Trophoblast cell (in vitro differentiated cells and primary cell): ENCODE measurements at regions not wholly inside any gene's neighbourhood (a gene's known extent, or its start where the extent isn't known, plus 50 kb on each side); places are given as distances from the start of the nearest gene placed in this dataset.

Experiments
- DNase-seq, 2 donors: peaks; one replicate each; pipeline ENCODE4 v3.0.0-alpha.2; 2016
- H2AFZ ChIP-seq: 2 replicates; pipeline ENCODE4 v1.6.1; 2013; ENCODE audit warnings: low read length, moderate library complexity, mild to moderate bottlenecking; ENCODE audit not compliant: insufficient read depth, poor library complexity
- H2AK5ac ChIP-seq: 2 replicates; pipeline ENCODE4 v1.6.1; 2013; ENCODE audit warnings: mild to moderate bottlenecking, low read length
- H2BK120ac ChIP-seq: 2 replicates; pipeline ENCODE4 v1.6.1; 2013; ENCODE audit warnings: low read length, mild to moderate bottlenecking, moderate library complexity; ENCODE audit not compliant: insufficient read depth, poor library complexity
- H2BK12ac ChIP-seq: 2 replicates; pipeline ENCODE4 v1.6.1; 2013; ENCODE audit warnings: mild to moderate bottlenecking, low read length, moderate library complexity
- H2BK5ac ChIP-seq: 2 replicates; pipeline ENCODE4 v1.6.1; 2013; ENCODE audit warnings: low read length, low read depth, moderate library complexity, mild to moderate bottlenecking; ENCODE audit not compliant: poor library complexity
- H3K14ac ChIP-seq: 2 replicates; pipeline ENCODE4 v1.6.1; 2013; ENCODE audit warnings: mild to moderate bottlenecking, low read length
- H3K18ac ChIP-seq: 2 replicates; pipeline ENCODE4 v1.6.1; 2013; ENCODE audit warnings: mild to moderate bottlenecking, low read length
- H3K23ac ChIP-seq: 2 replicates; pipeline ENCODE4 v1.6.1; 2013; ENCODE audit warnings: low read length
- H3K27ac ChIP-seq: 2 replicates; pipeline ENCODE4 v1.5.1; 2013; ENCODE audit warnings: low read depth, mild to moderate bottlenecking, inconsistent platforms, low read length, moderate library complexity
- H3K27me3 ChIP-seq: 2 replicates; pipeline ENCODE4 v1.6.1; 2013; ENCODE audit warnings: inconsistent platforms, mild to moderate bottlenecking, low read length, moderate library complexity; ENCODE audit not compliant: insufficient read depth
- H3K36me3 ChIP-seq, 2 experiments: 1 replicate in 1 of 2; 2 replicates in 1 of 2; pipeline ENCODE4 v1.6.1; 2013; ENCODE audit warnings: low read length in 2 of 2, mild to moderate bottlenecking in 2 of 2, moderate library complexity in 1 of 2; ENCODE audit not compliant: insufficient read depth in 2 of 2, control insufficient read depth in 1 of 2
- H3K4ac ChIP-seq: 2 replicates; pipeline ENCODE4 v1.6.1; 2013; ENCODE audit warnings: low read depth, mild to moderate bottlenecking, low read length, moderate library complexity
- H3K4me1 ChIP-seq, 2 experiments: 1 replicate in 1 of 2; 2 replicates in 1 of 2; pipeline ENCODE4 v1.6.1; 2013; ENCODE audit warnings: low read length in 2 of 2, mild to moderate bottlenecking in 2 of 2, moderate library complexity in 1 of 2; ENCODE audit not compliant: insufficient read depth in 2 of 2, control insufficient read depth in 1 of 2
- H3K4me2 ChIP-seq: 2 replicates; pipeline ENCODE4 v1.6.1; 2013; ENCODE audit warnings: inconsistent platforms, mild to moderate bottlenecking, low read length, moderate library complexity
- H3K4me3 ChIP-seq: 2 replicates; pipeline ENCODE4 v1.5.1; 2013; ENCODE audit warnings: mild to moderate bottlenecking, low read depth, low read length, inconsistent platforms
- H3K79me1 ChIP-seq: one replicate; pipeline ENCODE4 v1.6.1; 2013; ENCODE audit warnings: low read length
- H3K79me2 ChIP-seq: 2 replicates; pipeline ENCODE4 v1.6.1; 2013; ENCODE audit warnings: low read length, mild to moderate bottlenecking; ENCODE audit not compliant: control insufficient read depth, insufficient read depth, poor library complexity
- H3K9ac ChIP-seq: 2 replicates; pipeline ENCODE4 v1.6.1; 2013; ENCODE audit warnings: mild to moderate bottlenecking, low read length
- H3K9me3 ChIP-seq: 2 replicates; pipeline ENCODE4 v1.6.1; 2013; ENCODE audit warnings: low read depth, mild to moderate bottlenecking, control low read depth, inconsistent platforms, low read length; ENCODE audit not compliant: insufficient read depth
- H4K12ac ChIP-seq: 2 replicates; pipeline ENCODE4 v1.6.1; 2013; ENCODE audit warnings: low read depth, mild to moderate bottlenecking, low read length, moderate library complexity
- H4K8ac ChIP-seq: 2 replicates; pipeline ENCODE4 v1.6.1; 2013; ENCODE audit warnings: low read depth, mild to moderate bottlenecking, low read length, moderate library complexity
- H4K91ac ChIP-seq: one replicate; pipeline ENCODE4 v1.6.1; 2013; ENCODE audit warnings: low read depth, mild to moderate bottlenecking, low read length, moderate library complexity
- WGBS: extraction: QIAGEN DNeasy Blood & Tissue Kit; methylation state at CpG from one replicate; pipeline ENCODE4 v1.1.7; 2013; ENCODE audit warnings: missing lambda C conversion rate; ENCODE audit not compliant: insufficient read length, insufficient coverage; ENCODE audit errors: extremely low coverage; 5-methylcytosine and 5-hydroxymethylcytosine counted together

GRCh38 chr17:77808686-77809425 is 149.6 kb upstream of the TNRC6C start:
- no peaks in the 10 kb centered on the region for H3K4me1 ChIP-seq
- no CpG with 5 or more reads among the region's 10 CpGs for WGBS
- no peaks in the 10 kb centered on the region for H3K27me3 ChIP-seq
- no peak overlapping the region for H3K14ac ChIP-seq
- H3K4ac ChIP-seq, result no peak overlapping the region
- H3K79me1 ChIP-seq, result no peaks in the 10 kb centered on the region
- H3K36me3 ChIP-seq, result no peaks in the 10 kb centered on the region
- H3K27ac ChIP-seq, result no peak overlapping the region
- H2AFZ ChIP-seq, result no peak overlapping the region
- H2BK12ac ChIP-seq, result no peak overlapping the region
- H4K8ac ChIP-seq, result no peak overlapping the region
- no peak overlapping the region for H3K4me3 ChIP-seq
- H3K79me2 ChIP-seq, result no peaks in the 10 kb centered on the region
- no peak overlapping the region for H4K12ac ChIP-seq
- no peak overlapping the region for H3K18ac ChIP-seq
- no peak overlapping the region for H3K4me2 ChIP-seq
- DNase-seq, result no peak
- H3K9ac ChIP-seq, result no peak overlapping the region
- H3K23ac ChIP-seq, result no peak overlapping the region
- H2BK5ac ChIP-seq, result no peak overlapping the region
- H3K9me3 ChIP-seq, result no peaks in the 10 kb centered on the region
- H2BK120ac ChIP-seq, result no peak overlapping the region
- no peak overlapping the region for H4K91ac ChIP-seq
- no peak overlapping the region for H2AK5ac ChIP-seq

- Histone ChIP-seq H3K36me3 (no peaks in the 10 kb centered on the region), H4K12ac (no peak overlapping the region), H3K79me1 (no peaks in the 10 kb centered on the region), H2AK5ac (no peak overlapping the region), H2AFZ (no peak overlapping the region), H3K27ac (no peak overlapping the region), H3K4me1 (no peaks in the 10 kb centered on the region), H3K9me3 (no peaks in the 10 kb centered on the region), H2BK12ac (no peak overlapping the region), H4K8ac (no peak overlapping the region), H4K91ac (no peak overlapping the region), H3K4me2 (no peak overlapping the region), H2BK120ac (no peak overlapping the region), H3K79me2 (no peaks in the 10 kb centered on the region), H3K9ac (no peak overlapping the region), H3K27me3 (no peaks in the 10 kb centered on the region), H3K14ac (no peak overlapping the region), H2BK5ac (no peak overlapping the region), H3K4me3 (no peak overlapping the region), H3K4ac (no peak overlapping the region), H3K18ac (no peak overlapping the region), H3K23ac (no peak overlapping the region)
- WGBS, result no CpG with 5 or more reads among the region's 2 CpGs
- no peak for DNase-seq
Measured at GRCh38 chr17:77809814-77810213, 148.7 kb upstream of the TNRC6C start.

DNA sequence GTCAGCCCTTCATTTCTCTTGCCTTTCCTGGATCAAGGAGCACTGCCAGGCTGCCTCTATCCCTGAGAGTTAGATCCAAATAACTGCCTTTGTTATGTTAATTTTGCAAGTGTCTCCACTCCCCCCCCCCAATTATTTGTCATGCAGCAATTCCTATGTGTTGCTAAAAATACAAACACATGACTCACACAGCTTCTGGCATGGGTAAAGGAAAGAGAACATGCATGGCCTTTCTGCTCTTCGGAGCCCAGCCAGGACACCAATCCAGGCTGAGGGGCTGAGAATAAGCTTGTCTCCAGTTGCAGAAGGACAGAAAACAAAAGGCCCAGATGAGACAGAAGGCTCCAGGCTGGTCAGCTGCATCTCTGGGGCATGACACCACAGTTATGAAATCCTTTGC is 148.0 kb upstream of the TNRC6C start:
- Histone ChIP-seq H3K4ac (no peak overlapping the region), H3K27ac (no peak overlapping the region), H3K36me3 (no peaks in the 10 kb centered on the region), H2BK120ac (no peak overlapping the region), H3K27me3 (no peaks in the 10 kb centered on the region), H3K9me3 (no peaks in the 10 kb centered on the region), H2BK5ac (no peak overlapping the region), H2AFZ (no peak overlapping the region), H3K4me1 (no peaks in the 10 kb centered on the region), H4K91ac (no peak overlapping the region), H2AK5ac (no peak overlapping the region), H3K9ac (no peak overlapping the region), H4K12ac (no peak overlapping the region), H4K8ac (no peak overlapping the region), H3K23ac (no peak overlapping the region), H3K79me2 (no peaks in the 10 kb centered on the region), H3K14ac (no peak overlapping the region), H3K4me2 (no peak overlapping the region), H3K79me1 (no peaks in the 10 kb centered on the region), H3K4me3 (no peak overlapping the region), H3K18ac (no peak overlapping the region), H2BK12ac (no peak overlapping the region)
- no CpG with 5 or more reads among the region's 1 CpG for WGBS
- DNase-seq, result no peak

- H3K27ac ChIP-seq, result no peak overlapping the region
- no peak overlapping the region for H3K9ac ChIP-seq
- no peaks in the 10 kb centered on the region for H3K79me1 ChIP-seq
- H3K4me2 ChIP-seq, result no peak overlapping the region
- no peak overlapping the region for H2BK120ac ChIP-seq
- no peak overlapping the region for H4K91ac ChIP-seq
- H3K4me1 ChIP-seq, result no peaks in the 10 kb centered on the region
- H2BK5ac ChIP-seq, result no peak overlapping the region
- no peak overlapping the region for H4K12ac ChIP-seq
- no peaks in the 10 kb centered on the region for H3K9me3 ChIP-seq
- no peaks in the 10 kb centered on the region for H3K27me3 ChIP-seq
- H3K18ac ChIP-seq, result no peak overlapping the region
- H2AK5ac ChIP-seq, result no peak overlapping the region
- H4K8ac ChIP-seq, result no peak overlapping the region
- DNase-seq, result no peak
- H3K4me3 ChIP-seq, result no peak overlapping the region
- H3K36me3 ChIP-seq, result no peaks in the 10 kb centered on the region
- no peaks in the 10 kb centered on the region for H3K79me2 ChIP-seq
- H2BK12ac ChIP-seq, result no peak overlapping the region
- H3K4ac ChIP-seq, result no peak overlapping the region
- no peak overlapping the region for H3K23ac ChIP-seq
- no CpG with 5 or more reads among the region's 6 CpGs for WGBS
- no peak overlapping the region for H2AFZ ChIP-seq
- H3K14ac ChIP-seq, result no peak overlapping the region
Measured at GRCh38 chr17:77811521-77811920, 147.0 kb upstream of the TNRC6C start.
